Lower leg skin (tissue), 4 donors: ENCODE measurements at regions not wholly inside any gene's neighbourhood (a gene's known extent, or its start where the extent isn't known, plus 50 kb on each side); places are given as distances from the start of the nearest gene placed in this dataset.

Experiments used
- DNase-seq, 2 donors: peaks; one replicate each; pipeline ENCODE4 v3.0.0-alpha.2; 2019; ENCODE audit warnings: low spot score in 2 of 2
- H3K4me3 ChIP-seq: fragments of 200-600 bp; sonication (generic); 2 replicates; pipeline ENCODE4 v1.5.1; 2017; ENCODE audit warnings: mild to moderate bottlenecking, low read depth; ENCODE audit not compliant: poor library complexity, severe bottlenecking
- POLR2A ChIP-seq, 2 donors: fragments of 450-650 bp; IDR thresholded peaks; one replicate each; pipeline ENCODE4 v1.6.1; 2016 to 2017; ENCODE audit warnings: antibody characterized with exemption in 2 of 2, mild to moderate bottlenecking in 1 of 2, moderate library complexity in 1 of 2
- WGBS, 2 donors: methylation state at CpG; one replicate each; pipeline ENCODE4 v1.1.5; 2018; 5-methylcytosine and 5-hydroxymethylcytosine counted together
- intact Hi-C: fragments of 100-400 bp; cut with DNase I; formaldehyde crosslinking; loops from one replicate; pipeline ENCODE4 v1.15.0; 2023; ENCODE audit warnings: low total_unique reads
- TF ChIP-seq, protein P1 (sequence below), 3 donors: fragments of 450-650 bp; IDR thresholded peaks; one replicate each; pipeline ENCODE4 v1.5.1; 2016; ENCODE audit warnings: antibody characterized with exemption in 3 of 3, mild to moderate bottlenecking in 3 of 3, moderate library complexity in 2 of 3

DNA sequence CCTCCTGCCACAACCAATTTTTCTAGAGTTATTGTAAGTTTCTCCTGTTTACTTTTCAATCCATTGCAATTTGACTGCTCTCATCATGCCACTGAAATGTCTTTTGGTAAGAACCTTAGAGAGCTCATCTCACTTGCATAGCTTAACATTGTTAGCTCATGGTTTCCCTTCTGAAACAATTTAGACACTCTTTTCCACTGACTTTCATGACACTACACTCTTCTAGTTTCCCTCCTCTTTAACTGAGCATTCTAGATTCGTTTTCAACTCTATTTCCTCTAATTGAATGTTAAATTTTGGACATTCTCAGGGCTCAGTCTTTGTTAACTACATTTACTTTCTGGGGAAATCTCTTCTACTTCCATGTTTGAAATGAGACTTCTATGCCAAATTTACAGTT is 369.1 kb downstream of the JRKL start:
- DNase-seq: no peak
- intact Hi-C loops: no loop called here
- 29 to 31% methylated on average over 1 of the region's 1 CpG for WGBS, 2 donors
- no peak for TF ChIP-seq POLR2A (IDR thresholded peaks at IDR 0.05)
- TF ChIP-seq, protein P1, sequence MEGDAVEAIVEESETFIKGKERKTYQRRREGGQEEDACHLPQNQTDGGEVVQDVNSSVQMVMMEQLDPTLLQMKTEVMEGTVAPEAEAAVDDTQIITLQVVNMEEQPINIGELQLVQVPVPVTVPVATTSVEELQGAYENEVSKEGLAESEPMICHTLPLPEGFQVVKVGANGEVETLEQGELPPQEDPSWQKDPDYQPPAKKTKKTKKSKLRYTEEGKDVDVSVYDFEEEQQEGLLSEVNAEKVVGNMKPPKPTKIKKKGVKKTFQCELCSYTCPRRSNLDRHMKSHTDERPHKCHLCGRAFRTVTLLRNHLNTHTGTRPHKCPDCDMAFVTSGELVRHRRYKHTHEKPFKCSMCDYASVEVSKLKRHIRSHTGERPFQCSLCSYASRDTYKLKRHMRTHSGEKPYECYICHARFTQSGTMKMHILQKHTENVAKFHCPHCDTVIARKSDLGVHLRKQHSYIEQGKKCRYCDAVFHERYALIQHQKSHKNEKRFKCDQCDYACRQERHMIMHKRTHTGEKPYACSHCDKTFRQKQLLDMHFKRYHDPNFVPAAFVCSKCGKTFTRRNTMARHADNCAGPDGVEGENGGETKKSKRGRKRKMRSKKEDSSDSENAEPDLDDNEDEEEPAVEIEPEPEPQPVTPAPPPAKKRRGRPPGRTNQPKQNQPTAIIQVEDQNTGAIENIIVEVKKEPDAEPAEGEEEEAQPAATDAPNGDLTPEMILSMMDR (IDR thresholded peaks at IDR 0.05): no peak
- H3K4me3 ChIP-seq: no peak overlapping the region

DNA sequence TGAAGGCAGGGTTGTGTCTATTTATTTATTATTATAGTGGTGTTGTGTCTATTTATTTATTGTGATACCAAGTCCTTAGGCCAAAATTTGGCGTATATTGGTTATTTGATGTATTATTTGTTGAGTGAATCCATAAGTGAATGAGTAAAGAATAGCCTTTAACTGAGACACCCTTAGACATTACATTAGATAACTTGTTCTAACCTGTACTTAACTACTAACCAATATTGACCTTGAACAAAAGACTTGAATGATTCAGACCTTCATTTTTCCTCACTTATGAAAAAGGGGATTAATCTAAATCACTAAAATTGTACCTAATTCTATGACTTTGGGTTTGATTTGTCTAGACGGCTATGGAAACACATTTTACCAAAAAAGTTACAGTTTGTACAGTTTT is 370.5 kb downstream of the JRKL start:
- TF ChIP-seq POLR2A (IDR thresholded peaks at IDR 0.05): no peak
- TF ChIP-seq, protein P1 (IDR thresholded peaks at IDR 0.05): no peak
- intact Hi-C loops: no loop called here
- 85 to 94% methylated on average over 2 of the region's 2 CpGs for WGBS, 2 donors
- H3K4me3 ChIP-seq: no peak overlapping the region
- no peak for DNase-seq

DNA sequence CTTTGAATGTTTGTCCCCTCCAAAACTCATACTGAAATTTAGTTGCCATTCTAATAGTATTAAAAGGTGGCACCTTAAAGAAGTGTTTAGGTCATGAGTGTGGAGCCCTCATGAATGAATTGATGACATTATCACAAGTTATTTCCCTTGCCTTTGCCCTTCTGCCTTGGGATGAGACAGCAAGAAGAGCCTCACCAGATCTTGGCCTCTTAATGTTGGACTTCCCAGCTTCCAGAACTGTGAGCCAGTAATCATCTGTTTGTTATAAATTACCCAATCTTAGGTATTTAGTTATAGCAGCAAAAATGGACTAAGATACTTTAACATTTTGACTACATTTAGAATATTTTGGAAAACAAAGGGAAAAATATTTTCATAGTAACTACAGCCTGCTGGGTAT is 371.0 kb downstream of the JRKL start:
- H3K4me3 ChIP-seq: no peak overlapping the region
- DNase-seq: no peak
- TF ChIP-seq, protein P1 (IDR thresholded peaks at IDR 0.05): no peak
- TF ChIP-seq POLR2A (IDR thresholded peaks at IDR 0.05): no peak
- intact Hi-C loops: no loop called here

- TF ChIP-seq, protein P1 (IDR thresholded peaks at IDR 0.05): no peak
- intact Hi-C loops: no loop called here
- no peak for DNase-seq
- no peak overlapping the region for H3K4me3 ChIP-seq
- 39 to 54% methylated on average over 1 of the region's 1 CpG for WGBS, 2 donors
These were observed 371.6 kb downstream of the JRKL start for GRCh38 chr11:96761451-96761850.

DNA sequence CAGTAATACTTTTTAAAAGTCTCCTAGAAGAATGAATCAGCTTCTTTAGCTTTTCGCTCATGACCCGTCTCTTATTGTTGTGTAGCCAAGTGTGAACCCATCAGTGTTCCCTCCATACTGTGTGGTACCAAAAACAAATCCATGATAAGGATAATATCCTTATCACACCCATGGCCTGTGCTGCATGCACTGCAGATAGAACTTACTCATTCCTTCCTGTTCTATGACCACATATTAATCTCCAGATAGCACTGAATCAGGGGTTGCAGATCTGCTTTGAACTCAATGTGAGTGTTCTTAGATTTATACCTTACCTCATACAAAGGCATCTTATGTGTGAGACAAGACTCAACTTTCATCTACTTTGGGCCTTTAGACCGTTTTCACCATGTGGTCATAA is 373.4 kb downstream of the JRKL start:
- WGBS, 2 donors: 81 to 85% methylated on average over 3 of the region's 3 CpGs
- intact Hi-C loops: no loop called here

GRCh38 chr11:96778272-96778671 is 388.5 kb downstream of the JRKL start:
- TF ChIP-seq POLR2A (IDR thresholded peaks at IDR 0.05): no peak
- TF ChIP-seq, protein P1 (IDR thresholded peaks at IDR 0.05): no peak
- H3K4me3 ChIP-seq: no peak overlapping the region
- DNase-seq: no peak
- intact Hi-C loops: no loop called here

More for the DNA sequence above, 373.4 kb downstream of the JRKL start:
- no peak overlapping the region for H3K4me3 ChIP-seq
- DNase-seq: no peak
- TF ChIP-seq, protein P1 (IDR thresholded peaks at IDR 0.05): no peak
- TF ChIP-seq POLR2A (IDR thresholded peaks at IDR 0.05): no peak
